HEK293T (cell line): ENCODE measurements at regions not wholly inside any gene's neighbourhood (a gene's known extent, or its start where the extent isn't known, plus 50 kb on each side); places are given as distances from the start of the nearest gene placed in this dataset.

Experiments
- BHLHE40 ChIP-seq: fragments of 450-650 bp; IDR thresholded peaks from 2 replicates; pipeline ENCODE4 v1.6.1; 2016; ENCODE audit warnings: mild to moderate bottlenecking, moderate library complexity, borderline replicate concordance
- CTBP1 ChIP-seq: fragments of 450-650 bp; IDR thresholded peaks from 2 replicates; pipeline ENCODE4 v1.6.1; 2016; ENCODE audit warnings: borderline replicate concordance
- ELF4 ChIP-seq: fragments of 450-650 bp; IDR thresholded peaks from 2 replicates; pipeline ENCODE4 v1.6.1; 2017; ENCODE audit warnings: antibody characterized with exemption
- FOXA1 ChIP-seq: fragments of 450-650 bp; IDR thresholded peaks from 2 replicates; pipeline ENCODE4 v1.6.1; 2016; ENCODE audit warnings: mild to moderate bottlenecking
- FOXM1 ChIP-seq: fragments of 450-650 bp; IDR thresholded peaks from 2 replicates; pipeline ENCODE4 v1.6.1; 2017; ENCODE audit warnings: mild to moderate bottlenecking, borderline replicate concordance
- HDGF ChIP-seq: fragments of 450-650 bp; IDR thresholded peaks from 2 replicates; pipeline ENCODE4 v1.6.1; 2017; ENCODE audit warnings: antibody characterized with exemption, borderline replicate concordance
- L3MBTL2 ChIP-seq: fragments of 450-650 bp; conservative IDR thresholded peaks from 2 replicates; pipeline ENCODE4 v1.6.1; 2016; ENCODE audit warnings: mild to moderate bottlenecking
- LEF1 ChIP-seq: fragments of 450-650 bp; IDR thresholded peaks from 2 replicates; pipeline ENCODE4 v1.6.1; 2017; ENCODE audit warnings: mild to moderate bottlenecking, borderline replicate concordance
- SUZ12 ChIP-seq: fragments of 450-650 bp; IDR thresholded peaks from 2 replicates; pipeline ENCODE4 v1.6.1; 2016; ENCODE audit warnings: mild to moderate bottlenecking

GRCh38 chr9:38249587-38250210 lies 142.8 kb upstream of the ALDH1B1 start:
- TF ChIP-seq FOXA1 = no peak
- no peak for TF ChIP-seq L3MBTL2
- no peak for TF ChIP-seq LEF1
- TF ChIP-seq FOXM1 = no peak
- no peak for TF ChIP-seq ELF4
- no peak for TF ChIP-seq BHLHE40
- no peak for TF ChIP-seq SUZ12
- TF ChIP-seq HDGF = no peak
- TF ChIP-seq CTBP1 = no peak
